K562 (cell line): ENCODE measurements at regions not wholly inside any gene's neighbourhood (a gene's known extent, or its start where the extent isn't known, plus 50 kb on each side); places are given as distances from the start of the nearest gene placed in this dataset.

Source experiments
- ATAC-seq: fragments of 200-7000 bp; cut with Tn5 transposase; 3 replicates; pipeline ENCODE4 v1.9.1; 2020; ENCODE audit warnings: moderate library complexity
- BruUV-seq: library from RNA; stranded (reverse); fragments of 400-500 nt; replicated peaks from 2 replicates; lab custom pipeline; 2021; lab: Mats Ljungman, UMichigan
- CTCF ChIA-PET: fragments of 300-600 bp; formaldehyde crosslinking; extraction: SDS; loops from one replicate; lab custom pipeline; 2021; ENCODE audit warnings: low intra/inter-chr PET ratio; lab: Yijun Ruan, JAX
- POLR2A ChIA-PET: fragments of 300-600, 350-650 bp; sonication (Branson Sonifier 250); formaldehyde crosslinking; extraction: SDS; loops from one replicate; lab custom pipeline; 2021; ENCODE audit warnings: antibody characterized with exemption, inconsistent platforms; lab: Yijun Ruan, JAX
- DNase-seq, 4 experiments: peaks; one replicate each; pipeline versions ENCODE4 v3.0.0 to v3.0.0-alpha.2; 2011 to 2018; ENCODE audit warnings: low spot score in 3 of 4, mixed read lengths in 3 of 4; ENCODE audit errors: extremely low read depth in 1 of 4
- FAIRE-seq: peaks from 2 replicates; lab custom pipeline; 2011; peaks lifted over from hg19 to GRCh38; lab: Jason Lieb, UNC
- H2AFZ ChIP-seq: 2 replicates; pipeline ENCODE4 v1.6.0; 2011; ENCODE audit warnings: low read depth, low read length, control low read depth, inconsistent platforms
- H3K27ac ChIP-seq: fragments of 200-600 bp; 3 replicates; pipeline ENCODE4 v1.8.0; 2011; ENCODE audit warnings: low read depth, mild to moderate bottlenecking, control low read depth, inconsistent platforms, low read length, moderate library complexity, mixed read lengths; ENCODE audit errors: extremely low read depth
- H3K27me3 ChIP-seq, 2 experiments: fragments of 300-600 bp in 1 of 2; 2 replicates in 1 of 2; 3 replicates in 1 of 2; pipeline versions ENCODE4 v1.6.0 to v1.8.0; 2011; ENCODE audit warnings: inconsistent platforms in 2 of 2, low read length in 2 of 2, mild to moderate bottlenecking in 1 of 2, mixed read lengths in 1 of 2, moderate library complexity in 1 of 2; ENCODE audit not compliant: control insufficient read depth in 2 of 2, insufficient read depth in 2 of 2
- H3K36me3 ChIP-seq: fragments of 300-600 bp; 3 replicates; pipeline ENCODE4 v1.8.0; 2011; ENCODE audit warnings: mild to moderate bottlenecking, low read length, inconsistent platforms; ENCODE audit not compliant: control insufficient read depth, insufficient read depth
- H3K4me1 ChIP-seq, 2 experiments: fragments of 200-600 bp in 1 of 2; replicated peaks in 1 of 2; 2 replicates in 1 of 2; 3 replicates in 1 of 2; pipeline versions ENCODE4 v1.5.1 to v1.8.0; 2011; ENCODE audit warnings: inconsistent platforms in 2 of 2, low read length in 2 of 2, mild to moderate bottlenecking in 1 of 2, mixed read lengths in 1 of 2, moderate library complexity in 1 of 2; ENCODE audit not compliant: control insufficient read depth in 2 of 2, insufficient read depth in 2 of 2
- H3K4me2 ChIP-seq: 2 replicates; pipeline ENCODE4 v1.6.1; 2011; ENCODE audit warnings: low read length, control low read depth, inconsistent platforms, mixed read lengths; ENCODE audit not compliant: insufficient read depth
- H3K4me3 ChIP-seq: fragments of 200-600 bp; sonication (generic), shearing (Covaris generic); 2 replicates; pipeline ENCODE4 v1.5.1; 2016; ENCODE audit warnings: control low read depth, inconsistent platforms
- H3K79me2 ChIP-seq: fragments of 200-600 bp; 3 replicates; pipeline ENCODE4 v1.8.0; 2011; ENCODE audit warnings: low read length, inconsistent platforms; ENCODE audit not compliant: control insufficient read depth, insufficient read depth
- H3K9ac ChIP-seq, 2 experiments: 2 replicates each; pipeline versions ENCODE4 v1.6.0 to v1.6.1; 2011; ENCODE audit warnings: low read depth in 2 of 2, low read length in 2 of 2, control low read depth in 1 of 2, inconsistent platforms in 1 of 2, mild to moderate bottlenecking in 1 of 2, mixed read lengths in 1 of 2; ENCODE audit not compliant: insufficient read depth in 1 of 2
- H3K9me1 ChIP-seq: one replicate; pipeline ENCODE4 v1.6.0; 2011; ENCODE audit warnings: inconsistent platforms, mild to moderate bottlenecking, low read length, moderate library complexity; ENCODE audit not compliant: control insufficient read depth, insufficient read depth
- H3K9me3 ChIP-seq: replicated peaks from 2 replicates; pipeline ENCODE4 v1.5.1; 2011; ENCODE audit warnings: low read depth, low read length, inconsistent platforms; ENCODE audit not compliant: control insufficient read depth, insufficient read depth
- H4K20me1 ChIP-seq: replicated peaks from 2 replicates; pipeline ENCODE4 v1.6.1; 2011; ENCODE audit warnings: low read length, inconsistent platforms, mixed read lengths; ENCODE audit not compliant: control insufficient read depth, insufficient read depth
- ESRRB ChIP-seq: fragments of 250-450 bp; sonication (Bioruptor Pico); IDR thresholded peaks from 2 replicates; pipeline ENCODE4 v1.5.0; 2020; ENCODE audit warnings: mild to moderate bottlenecking, moderate library complexity, borderline replicate concordance
- HMBOX1 ChIP-seq: sonication (generic); IDR thresholded peaks from 2 replicates; pipeline ENCODE4 v1.6.1; 2016
- L3MBTL2 ChIP-seq: fragments of 450-650 bp; IDR thresholded peaks from 2 replicates; pipeline ENCODE4 v1.6.1; 2016; ENCODE audit warnings: mild to moderate bottlenecking, moderate library complexity
- PML ChIP-seq: IDR thresholded peaks from 2 replicates; pipeline ENCODE4 v1.6.1; 2012; ENCODE audit warnings: low read length, inconsistent platforms
- SMARCB1 ChIP-seq: IDR thresholded peaks from 2 replicates; pipeline ENCODE4 v1.6.1; 2011; ENCODE audit warnings: improper control_type of control experiment, low read depth; ENCODE audit not compliant: insufficient read length
- YBX1 ChIP-seq: fragments of 450-650 bp; IDR thresholded peaks from 2 replicates; pipeline ENCODE4 v1.7.1; 2016; ENCODE audit warnings: mild to moderate bottlenecking
- ZNF212 ChIP-seq: fragments of 450-650 bp; formaldehyde crosslinking; IDR thresholded peaks from 2 replicates; pipeline ENCODE4 v1.4.0; 2020; ENCODE audit warnings: mild to moderate bottlenecking
- ZNF347 ChIP-seq: fragments of 450-650 bp; formaldehyde crosslinking; IDR thresholded peaks from 2 replicates; pipeline ENCODE4 v1.4.0; 2020; ENCODE audit warnings: low read depth, mild to moderate bottlenecking, moderate library complexity
- WGBS: fragments of 100-300 bp; shearing (Covaris generic); methylation state at CpG from one replicate; pipeline ENCODE4 v1.1.6; 2016; ENCODE audit warnings: low coverage, mixed read lengths; ENCODE audit not compliant: insufficient coverage; ENCODE audit errors: missing lambda C conversion rate; 5-methylcytosine and 5-hydroxymethylcytosine counted together
- in situ Hi-C: fragments of 300-500 bp; cut with MboI; formaldehyde crosslinking; loops from 4 replicates; pipeline ENCODE4 v1.15.0; 2018; ENCODE audit warnings: inconsistent platforms, mixed read lengths
- intact Hi-C: fragments of 100-400 bp; cut with micrococcal nuclease; formaldehyde crosslinking; loops from 2 replicates; pipeline ENCODE4 v1.14.2; 2022

- TF ChIP-seq L3MBTL2 (no peak), HMBOX1 (no peak), ESRRB (CRISPR knock-in tag) (no peak), SMARCB1 (no peak), ZNF212 (CRISPR knock-in tag) (no peak), ZNF347 (CRISPR knock-in tag) (no peak), YBX1 (no peak), PML (no peak)
- TF ChIP-seq, all 486 proteins: peak for 0
- intact Hi-C loops (no loop called here), in situ Hi-C loops (no loop called here)
- no peaks in the 10 kb centered on the region for H3K36me3 ChIP-seq
- BruUV-seq: no TSS peak
- ChIA-PET CTCF (no interaction called here), POLR2A (no interaction called here)
- FAIRE-seq (no peak), DNase-seq (no peak), ATAC-seq (no peak)
- H3K4me3 ChIP-seq: no peak overlapping the region
- no peak overlapping the region for H3K9ac ChIP-seq
- H3K79me2 ChIP-seq: no peaks in the 10 kb centered on the region
- WGBS: 0% methylated on average over 2 of the region's 2 CpGs
- no peaks in the 10 kb centered on the region for H3K9me1 ChIP-seq
- H3K9me3 ChIP-seq: no peaks in the 10 kb centered on the region; the same call in 1 of the 2 replicates
- no peak overlapping the region for H3K27ac ChIP-seq
- no peaks in the 10 kb centered on the region for H3K4me1 ChIP-seq
- no peaks in the 10 kb centered on the region for H3K27me3 ChIP-seq
- no peaks in the 10 kb centered on the region for H4K20me1 ChIP-seq
- H3K4me2 ChIP-seq: no peak overlapping the region
- H2AFZ ChIP-seq: no peak overlapping the region
Observed at GRCh38 chr2:49861821-49862220, 707.5 kb upstream of the FSHR start.
